BE2C (cell line): ENCODE measurements at regions not wholly inside any gene's neighbourhood (a gene's known extent, or its start where the extent isn't known, plus 50 kb on each side); places are given as distances from the start of the nearest gene placed in this dataset.
"Not testable (repeated sequence)": the region's sequence is repeated elsewhere in the genome, so short reads cannot be mapped to it uniquely, and the experiment has no call there.

ENCODE experiments used
- DNase-seq: peaks from one replicate; pipeline ENCODE4 v3.0.0-alpha.2; 2020
- H3K27me3 ChIP-seq: fragments of 250-450 bp; sonication (Bioruptor Pico); 2 replicates; pipeline ENCODE4 v1.5.1; 2020; ENCODE audit warnings: mild to moderate bottlenecking
- H3K36me3 ChIP-seq: fragments of 250-450 bp; sonication (Bioruptor Pico); 2 replicates; pipeline ENCODE4 v1.5.1; 2020; ENCODE audit warnings: mild to moderate bottlenecking
- H3K4me1 ChIP-seq: fragments of 250-450 bp; sonication (Bioruptor Pico); 2 replicates; pipeline ENCODE4 v1.5.1; 2020
- H3K4me3 ChIP-seq: 2 replicates; pipeline ENCODE4 v1.5.1; 2011; ENCODE audit warnings: low read depth, low read length
- H3K9me3 ChIP-seq: fragments of 250-450 bp; sonication (Bioruptor Pico); 2 replicates; pipeline ENCODE4 v1.5.1; 2020
- TF ChIP-seq, protein P1 (sequence below): IDR thresholded peaks from 2 replicates; pipeline ENCODE4 v1.5.1; 2012; ENCODE audit warnings: mild to moderate bottlenecking, low read depth, low read length

- Histone ChIP-seq H3K4me1 (no peaks in the 10 kb centered on the region), H3K27me3 (no peaks in the 10 kb centered on the region), H3K4me3 (no peak overlapping the region), H3K36me3 (no peaks in the 10 kb centered on the region), H3K9me3 (no peaks in the 10 kb centered on the region)
- no peak for DNase-seq
- TF ChIP-seq, protein P1, sequence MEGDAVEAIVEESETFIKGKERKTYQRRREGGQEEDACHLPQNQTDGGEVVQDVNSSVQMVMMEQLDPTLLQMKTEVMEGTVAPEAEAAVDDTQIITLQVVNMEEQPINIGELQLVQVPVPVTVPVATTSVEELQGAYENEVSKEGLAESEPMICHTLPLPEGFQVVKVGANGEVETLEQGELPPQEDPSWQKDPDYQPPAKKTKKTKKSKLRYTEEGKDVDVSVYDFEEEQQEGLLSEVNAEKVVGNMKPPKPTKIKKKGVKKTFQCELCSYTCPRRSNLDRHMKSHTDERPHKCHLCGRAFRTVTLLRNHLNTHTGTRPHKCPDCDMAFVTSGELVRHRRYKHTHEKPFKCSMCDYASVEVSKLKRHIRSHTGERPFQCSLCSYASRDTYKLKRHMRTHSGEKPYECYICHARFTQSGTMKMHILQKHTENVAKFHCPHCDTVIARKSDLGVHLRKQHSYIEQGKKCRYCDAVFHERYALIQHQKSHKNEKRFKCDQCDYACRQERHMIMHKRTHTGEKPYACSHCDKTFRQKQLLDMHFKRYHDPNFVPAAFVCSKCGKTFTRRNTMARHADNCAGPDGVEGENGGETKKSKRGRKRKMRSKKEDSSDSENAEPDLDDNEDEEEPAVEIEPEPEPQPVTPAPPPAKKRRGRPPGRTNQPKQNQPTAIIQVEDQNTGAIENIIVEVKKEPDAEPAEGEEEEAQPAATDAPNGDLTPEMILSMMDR, result no peak
Measured at GRCh38 chr6:140494321-140495108, 1120.1 kb upstream of the CITED2 start.

DNA sequence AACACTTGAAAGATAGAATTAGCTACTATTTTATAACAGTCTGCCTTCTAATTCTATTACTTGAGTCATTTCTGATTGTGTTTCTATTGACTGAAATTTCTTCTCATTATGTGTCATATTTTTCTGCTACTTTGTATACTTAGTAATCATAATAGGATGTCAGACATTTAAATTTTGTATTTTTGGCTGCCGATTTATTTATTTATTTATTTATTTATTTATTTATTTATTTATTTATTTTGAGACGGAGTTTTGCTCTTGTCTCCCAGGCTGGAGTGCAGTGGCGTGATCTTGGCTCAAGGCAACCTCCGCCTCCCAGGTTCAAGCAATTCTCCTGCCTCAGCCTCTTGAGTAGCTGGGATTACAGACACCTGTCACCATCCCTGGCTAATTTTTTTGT, 1119.0 kb upstream of the CITED2 start:
- not testable (repeated sequence) for H3K27me3 ChIP-seq, DNase-seq, H3K4me1 ChIP-seq, H3K9me3 ChIP-seq, H3K36me3 ChIP-seq, H3K4me3 ChIP-seq

DNA sequence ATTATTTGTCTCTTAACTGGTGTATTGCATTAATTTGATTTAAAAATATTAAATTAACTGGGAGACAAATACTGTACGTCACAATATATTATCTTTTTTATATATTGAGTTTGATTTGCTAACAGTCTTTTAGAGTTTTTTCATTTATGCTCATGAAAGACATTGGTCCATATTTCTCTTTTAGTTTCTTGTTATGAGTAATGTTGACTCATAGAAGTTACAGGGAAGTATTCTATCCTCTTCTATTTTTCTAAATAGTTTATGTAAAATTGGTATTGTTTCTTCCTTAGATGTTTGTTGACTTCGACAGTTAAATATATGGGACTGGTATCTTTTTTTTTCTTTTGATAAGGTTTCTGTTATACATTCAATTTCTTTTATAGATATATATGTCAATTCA, 1115.6 kb upstream of the CITED2 start:
- no peaks in the 10 kb centered on the region for H3K9me3 ChIP-seq
- no peak overlapping the region for H3K4me3 ChIP-seq
- no peaks in the 10 kb centered on the region for H3K36me3 ChIP-seq
- H3K27me3 ChIP-seq, result no peaks in the 10 kb centered on the region
- H3K4me1 ChIP-seq, result no peaks in the 10 kb centered on the region
- TF ChIP-seq, protein P1, result no peak
- no peak for DNase-seq

DNA sequence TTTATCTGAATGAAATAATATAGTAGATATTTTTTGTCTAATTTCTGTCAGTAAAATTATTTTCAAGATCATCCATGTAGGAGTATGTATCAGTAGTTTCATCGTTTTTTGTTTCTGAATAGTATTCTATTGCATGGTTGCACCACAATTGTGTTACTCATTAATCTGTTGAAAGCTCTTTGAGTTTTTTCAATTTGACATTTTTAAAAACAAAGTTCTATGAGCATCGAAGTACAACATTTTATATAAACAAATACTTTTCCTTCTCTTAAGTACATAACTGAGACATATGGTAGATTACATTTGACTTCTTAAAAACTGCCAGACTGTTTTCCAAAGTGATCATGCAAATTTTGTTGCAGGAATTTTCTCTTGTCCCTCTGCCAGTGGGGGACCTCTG, 1113.1 kb upstream of the CITED2 start:
- DNase-seq, result no peak
- Histone ChIP-seq H3K9me3 (no peaks in the 10 kb centered on the region), H3K36me3 (no peaks in the 10 kb centered on the region), H3K4me3 (no peak overlapping the region), H3K27me3 (no peaks in the 10 kb centered on the region), H3K4me1 (no peaks in the 10 kb centered on the region)
- TF ChIP-seq, protein P1, result no peak

GRCh38 chr6:140486450-140487361, 1112.3 kb upstream of the CITED2 start:
- DNase-seq, result no peak

DNA sequence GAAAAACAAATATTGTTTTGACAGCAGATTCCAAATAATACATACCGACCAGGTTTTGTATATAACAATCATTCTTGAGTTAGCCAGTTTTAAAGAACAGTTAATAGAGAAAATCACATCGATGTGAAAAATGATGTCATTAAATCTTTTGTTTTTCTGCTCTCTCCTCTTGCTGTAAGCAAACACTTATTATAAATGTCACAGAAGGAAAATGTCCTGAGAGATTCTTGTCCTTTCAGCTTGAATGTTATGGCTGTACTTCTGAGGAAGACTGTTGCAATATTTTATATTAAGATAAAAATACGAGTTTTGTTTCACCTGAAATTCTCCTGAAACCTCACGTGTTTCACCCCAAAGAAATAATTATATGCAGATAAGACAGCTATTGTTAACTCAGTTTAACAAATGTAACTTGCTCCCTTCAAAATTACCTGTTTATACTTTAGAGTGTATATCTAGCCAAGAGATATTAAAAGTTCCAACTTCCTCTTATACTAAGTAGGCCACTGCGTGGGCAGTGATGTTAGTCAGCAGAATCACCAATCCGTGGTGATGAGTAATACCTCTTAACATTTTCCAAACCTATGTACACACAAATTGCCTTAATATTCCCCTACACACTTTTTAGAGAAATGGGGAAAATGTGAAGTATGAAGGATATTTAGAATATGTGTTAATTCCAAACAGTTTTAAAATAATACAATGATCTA, 1111.4 kb upstream of the CITED2 start:
- no peak for DNase-seq
- Histone ChIP-seq H3K4me3 (no peak overlapping the region), H3K36me3 (no peaks in the 10 kb centered on the region), H3K4me1 (no peaks in the 10 kb centered on the region), H3K27me3 (no peaks in the 10 kb centered on the region), H3K9me3 (no peaks in the 10 kb centered on the region)
- TF ChIP-seq, protein P1, result no peak

More at GRCh38 chr6:140486450-140487361, 1112.3 kb upstream of the CITED2 start:
- Histone ChIP-seq H3K4me1 (no peaks in the 10 kb centered on the region), H3K9me3 (no peaks in the 10 kb centered on the region), H3K27me3 (no peaks in the 10 kb centered on the region), H3K4me3 (no peak overlapping the region), H3K36me3 (no peaks in the 10 kb centered on the region)
- TF ChIP-seq, protein P1, result no peak
